Esophagus squamous epithelium (tissue), 5 donors: ENCODE measurements at regions not wholly inside any gene's neighbourhood (a gene's known extent, or its start where the extent isn't known, plus 50 kb on each side); places are given as distances from the start of the nearest gene placed in this dataset.
"Not testable (repeated sequence)": the region's sequence is repeated elsewhere in the genome, so short reads cannot be mapped to it uniquely, and the experiment has no call there.

Experiments
- DNase-seq: peaks from one replicate; lab custom pipeline; 2025; lab: John Stamatoyannopoulos, UW
- H3K27ac ChIP-seq, 4 donors: fragments of 200-600 bp; sonication (generic); one replicate each; pipeline ENCODE4 v1.5.1; 2016 to 2019; ENCODE audit warnings: mild to moderate bottlenecking in 1 of 4
- H3K27me3 ChIP-seq, 4 donors: fragments of 200-600 bp; sonication (generic); 1 replicate in 3 of 4; 2 replicates in 1 of 4; pipeline versions ENCODE4 v1.5.1 to v1.6.0; 2017 to 2021; ENCODE audit warnings: antibody characterized with exemption in 1 of 4
- H3K36me3 ChIP-seq, 3 donors: fragments of 200-600 bp; sonication (generic); one replicate each; pipeline ENCODE4 v1.5.1; 2016 to 2019
- H3K4me1 ChIP-seq, 3 donors: fragments of 200-600 bp; sonication (generic); one replicate each; pipeline ENCODE4 v1.5.1; 2017 to 2019
- H3K4me3 ChIP-seq, 4 donors: fragments of 200-600 bp; sonication (generic); 1 replicate in 3 of 4; 2 replicates in 1 of 4; pipeline ENCODE4 v1.5.1; 2016 to 2019; ENCODE audit warnings: mild to moderate bottlenecking in 2 of 4, moderate library complexity in 1 of 4
- H3K9me3 ChIP-seq, 3 donors: fragments of 200-600 bp; sonication (generic); one replicate each; pipeline ENCODE4 v1.5.1; 2016 to 2019
- CTCF ChIP-seq, 6 experiments: fragments of 450-650 bp in 4 of 6; fragments of 200-600 bp in 2 of 6; sonication (generic) in 2 of 6; IDR thresholded peaks; one replicate each; pipeline ENCODE4 v1.5.1; 2016 to 2019; ENCODE audit warnings: antibody characterized with exemption in 6 of 6, mild to moderate bottlenecking in 4 of 6, moderate library complexity in 4 of 6
- POLR2A ChIP-seq, 4 donors: fragments of 450-650 bp; IDR thresholded peaks; one replicate each; pipeline ENCODE4 v1.6.1; 2017; ENCODE audit warnings: antibody characterized with exemption in 4 of 4, mild to moderate bottlenecking in 4 of 4, moderate library complexity in 3 of 4
- WGBS, 2 donors: methylation state at CpG; one replicate each; pipeline ENCODE4 v1.1.5; 2018; 5-methylcytosine and 5-hydroxymethylcytosine counted together
- intact Hi-C: fragments of 100-400 bp; cut with DNase I; formaldehyde crosslinking; loops from one replicate; pipeline ENCODE4 v1.15.0; 2022
- small RNA-seq, 4 donors: library from RNA; depleted of rRNA; stranded (forward); fragments of <200 nt; gene quantifications; one replicate each; pipeline ENCODE3, GENCODE V24; 2016
- donor health status: DM: yes; HTN: yes; CAD: no.

- intact Hi-C loops = no loop called here
- WGBS, 2 donors = 78 to 79% methylated on average over 6 to 7 of the region's 7 CpGs
- no peak overlapping the region for H3K27ac ChIP-seq
Measured at GRCh38 chr15:79156704-79157375, 66.3 kb upstream of the RASGRF1 start.

GRCh38 chr15:79154483-79155135 lies 64.0 kb upstream of the RASGRF1 start:
- 18 to 36% methylated on average over 8 to 9 of the region's 9 CpGs for WGBS, 2 donors
- Histone ChIP-seq H3K4me1 (no peaks in the 10 kb centered on the region), H3K27ac (no peak overlapping the region), H3K27me3 (peaks cover 0 to 8% (median 0%) of the 10 kb centered on the region in 4 donors), H3K36me3 (no peaks in the 10 kb centered on the region), H3K9me3 (peaks cover 0 to 2% (median 0%) of the 10 kb centered on the region in 3 donors), H3K4me3 (no peak overlapping the region)
- no peak for TF ChIP-seq POLR2A (IDR thresholded peaks at IDR 0.05)
- TF ChIP-seq CTCF (IDR thresholded peaks at IDR 0.05) = no peak
- DNase-seq = no peak
- intact Hi-C loops = no loop called here

More at GRCh38 chr15:79156704-79157375, 66.3 kb upstream of the RASGRF1 start:
- H3K4me3 ChIP-seq = no peak overlapping the region
- H3K36me3 ChIP-seq = no peaks in the 10 kb centered on the region
- DNase-seq = no peak
- TF ChIP-seq POLR2A (IDR thresholded peaks at IDR 0.05) = no peak
- TF ChIP-seq CTCF (IDR thresholded peaks at IDR 0.05) = no peak
- H3K27me3 ChIP-seq = peaks cover 0 to 8% (median 0%) of the 10 kb centered on the region in 4 donors
- no peaks in the 10 kb centered on the region for H3K4me1 ChIP-seq
- H3K9me3 ChIP-seq = no peaks in the 10 kb centered on the region

- H3K4me1 ChIP-seq, intact Hi-C loops, DNase-seq, H3K27ac ChIP-seq, H3K4me3 ChIP-seq, H3K36me3 ChIP-seq, H3K27me3 ChIP-seq: not testable (repeated sequence)
- WGBS, 2 donors = 90 to 96% methylated on average over 1 of the region's 1 CpG
- peaks cover 0 to 23% (median 10%) of the 10 kb centered on the region in 3 donors for H3K9me3 ChIP-seq
Measured at GRCh38 chr15:79144290-79144689, 53.7 kb upstream of the RASGRF1 start.

- H3K4me3 ChIP-seq = no peak overlapping the region
- H3K27ac ChIP-seq = no peak overlapping the region
- H3K9me3 ChIP-seq = peaks cover 0 to 20% (median 10%) of the 10 kb centered on the region in 3 donors
- DNase-seq = no peak
- intact Hi-C loops = no loop called here
- 24 to 46% methylated on average over 1 of the region's 1 CpG for WGBS, 2 donors
- H3K36me3 ChIP-seq = no peaks in the 10 kb centered on the region
- no peaks in the 10 kb centered on the region for H3K4me1 ChIP-seq
- peaks cover 0 to 10% (median 0%) of the 10 kb centered on the region in 4 donors for H3K27me3 ChIP-seq
- TF ChIP-seq CTCF (IDR thresholded peaks at IDR 0.05) = no peak
- no peak for TF ChIP-seq POLR2A (IDR thresholded peaks at IDR 0.05)
Measured at GRCh38 chr15:79140846-79141570, 50.4 kb upstream of the RASGRF1 start.

Small RNA genes lying in the stretch of these regions (small RNA-seq; reads per million reads assigned to genes)
- 0.18 to 1.5 (median 0.45) reads per million in 4 donors for gene MIR184
